HG03064 (cell line): ENCODE measurements at regions not wholly inside any gene's neighbourhood (a gene's known extent, or its start where the extent isn't known, plus 50 kb on each side); places are given as distances from the start of the nearest gene placed in this dataset.

Experiments used
- ATAC-seq: cut with Tn5 transposase; IDR thresholded peaks from one replicate; pipeline ENCODE4 v1.9.1; 2021; ENCODE audit warnings: low read depth; ENCODE audit not compliant: unreplicated experiment

DNA sequence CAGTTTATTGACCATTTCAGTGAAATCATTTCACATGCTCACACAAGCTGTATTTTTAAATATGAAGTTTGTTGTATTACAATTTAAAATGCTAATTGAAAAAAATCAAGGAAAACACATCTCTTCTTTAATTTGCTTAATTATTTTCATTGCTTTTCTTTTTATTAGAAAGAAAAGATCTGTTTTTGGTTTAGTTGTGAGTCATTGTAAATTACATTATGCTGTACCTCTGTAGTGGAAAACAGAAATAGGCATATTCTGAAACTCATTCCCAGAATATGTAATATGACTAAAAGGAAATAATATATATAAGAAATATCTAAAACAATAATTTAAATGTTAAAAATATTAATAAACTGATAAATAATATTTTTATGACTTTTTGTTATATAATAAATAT lies 161.9 kb downstream of the HGF start:
- ATAC-seq, result no peak

DNA sequence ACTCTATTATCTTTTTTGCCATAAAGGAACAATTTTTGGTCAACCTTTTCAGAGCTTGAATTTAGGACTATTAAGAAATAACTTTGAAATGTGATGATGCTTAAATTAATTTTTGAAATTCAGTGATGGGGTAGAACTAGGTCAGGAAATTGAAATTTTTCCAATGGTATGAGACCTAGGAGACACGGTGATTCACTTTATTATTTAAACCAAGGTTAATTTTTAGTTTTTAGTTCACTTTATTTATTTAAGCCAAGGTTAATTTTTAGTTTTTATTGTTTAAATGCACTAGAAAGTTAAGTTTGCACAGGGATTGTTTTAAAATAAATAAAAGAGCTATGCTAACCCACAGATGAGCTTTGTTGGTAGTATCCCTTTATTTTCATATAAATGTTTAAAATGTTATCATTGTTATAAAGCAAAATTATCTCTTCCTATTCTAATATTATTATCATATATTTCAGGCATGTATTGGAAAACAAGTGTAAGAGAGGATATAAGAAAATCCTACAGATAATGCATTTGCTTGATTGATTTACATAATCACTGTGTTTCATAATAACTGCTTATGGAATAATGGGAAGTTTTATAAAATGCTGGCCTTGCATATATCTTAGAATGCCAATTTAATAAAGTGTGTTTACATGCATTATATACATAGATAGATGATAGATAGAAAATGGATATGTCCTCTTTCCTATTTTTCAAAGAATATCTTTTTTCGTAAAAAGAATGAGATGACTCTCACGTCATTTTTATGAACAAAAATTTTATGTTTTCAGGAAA lies 163.6 kb downstream of the HGF start:
- ATAC-seq, result no peak

DNA sequence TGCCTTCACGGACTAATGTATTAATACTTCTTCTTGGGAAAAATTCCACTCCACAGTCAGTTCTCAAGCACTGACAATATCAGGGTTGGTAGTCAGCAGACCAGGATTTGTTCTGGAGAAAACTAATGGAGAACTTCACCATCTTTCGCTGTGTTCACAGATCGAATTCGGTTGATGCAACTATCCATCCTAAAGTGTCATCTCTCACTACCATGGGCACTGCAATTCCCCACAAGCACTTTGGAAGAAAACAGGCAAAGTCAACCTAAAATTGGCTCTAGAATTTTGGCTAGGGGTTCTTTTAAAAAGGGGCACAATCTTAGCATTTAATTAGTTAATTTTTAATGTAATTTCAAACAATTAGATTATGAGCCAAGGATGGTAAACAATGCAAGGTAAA lies 164.4 kb downstream of the HGF start:
- ATAC-seq, result no peak

GRCh38 chr7:81604808-81605174 lies 165.1 kb downstream of the HGF start:
- no peak for ATAC-seq

DNA sequence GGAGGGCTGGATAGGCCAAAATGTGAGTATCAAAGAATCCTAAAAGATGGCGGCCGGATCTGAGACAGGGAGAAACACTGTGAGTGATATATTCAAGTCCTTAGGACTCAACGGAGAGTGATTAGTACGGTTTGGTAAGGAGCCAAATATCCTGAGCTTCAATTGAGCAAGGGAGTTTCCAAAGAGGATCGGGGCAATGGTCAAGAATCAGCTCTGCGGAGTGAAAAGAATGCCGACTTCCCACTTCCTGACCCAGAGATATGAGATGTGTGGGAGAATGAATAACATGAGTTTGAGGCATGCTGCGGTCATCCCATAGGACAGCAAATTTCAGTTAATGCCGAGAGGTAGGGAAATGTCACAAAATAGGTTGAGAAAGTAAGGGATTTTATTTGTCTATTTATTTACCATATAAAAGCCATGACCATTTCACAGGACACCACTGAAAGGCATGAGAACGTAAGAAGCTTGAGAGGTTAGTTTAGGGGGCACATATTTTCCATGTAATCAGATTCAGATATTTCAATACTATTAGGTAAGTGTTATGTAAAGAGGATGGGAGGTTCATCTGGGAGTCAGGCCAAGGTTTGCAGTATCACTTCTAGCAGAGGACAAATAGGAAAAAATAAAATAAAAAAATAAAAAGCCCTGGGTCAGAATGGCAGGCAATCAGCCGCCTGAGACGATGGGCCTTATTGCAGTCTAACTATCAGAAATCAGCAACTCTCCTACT lies 165.6 kb downstream of the HGF start:
- ATAC-seq, result no peak

- no peak for ATAC-seq
Measured at GRCh38 chr7:81600608-81601007, 169.2 kb downstream of the HGF start.

GRCh38 chr7:81598951-81599350 lies 170.9 kb downstream of the HGF start:
- no peak for ATAC-seq

DNA sequence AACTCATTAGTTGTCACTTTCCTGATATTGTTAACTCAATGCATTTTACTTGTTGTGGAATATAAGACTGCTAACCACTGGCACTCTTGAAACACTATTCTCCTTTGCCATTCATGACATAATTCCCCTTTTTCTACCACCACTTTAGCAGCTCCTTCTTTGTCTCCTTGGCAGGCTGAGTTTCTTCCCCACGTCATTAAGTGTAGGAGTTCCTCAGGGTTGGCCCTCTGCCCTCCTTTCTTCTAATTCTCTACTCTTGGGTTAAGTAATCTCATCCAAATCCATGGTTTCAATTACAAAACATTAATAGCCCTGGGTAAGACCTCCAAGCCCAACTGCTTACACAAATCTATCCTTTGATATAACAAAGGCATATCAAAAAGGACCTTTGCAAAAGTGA lies 175.1 kb downstream of the HGF start:
- no peak for ATAC-seq

DNA sequence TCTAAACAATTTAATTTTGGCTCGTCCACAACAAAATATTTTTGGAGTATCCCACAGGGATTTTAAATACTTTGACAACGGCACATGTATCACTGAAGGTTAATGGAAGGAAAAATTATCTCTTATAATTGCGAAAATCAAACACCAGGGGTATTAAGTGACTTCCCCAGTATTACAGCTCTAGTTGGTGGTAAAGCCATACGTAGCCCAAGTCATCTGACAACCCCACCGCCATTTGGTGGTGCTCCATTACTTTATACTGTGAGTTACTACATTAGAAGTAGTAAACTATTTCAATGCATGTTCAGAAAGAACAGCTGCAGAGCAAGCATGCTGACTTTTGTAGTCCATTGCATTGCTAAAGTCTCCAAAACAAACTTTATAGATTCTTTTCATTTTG lies 179.7 kb downstream of the HGF start:
- no peak for ATAC-seq

DNA sequence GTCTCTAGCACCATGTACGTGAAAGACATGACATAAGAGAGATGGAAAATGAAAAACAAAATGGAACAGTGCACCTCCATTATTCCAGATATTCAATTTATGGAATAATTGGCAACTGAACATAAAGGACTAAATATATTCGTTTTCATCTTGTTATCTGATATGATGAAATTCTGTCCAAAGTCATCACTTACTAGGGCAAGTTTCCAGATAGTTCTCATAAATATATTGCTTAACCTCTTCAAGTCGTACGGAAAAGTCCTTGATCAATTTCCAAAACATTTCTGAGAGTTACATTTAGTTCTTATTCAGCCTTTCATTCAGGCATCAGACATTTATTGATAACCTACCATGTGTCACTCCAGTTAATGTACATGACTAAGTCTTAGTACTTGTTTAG lies 185.2 kb downstream of the HGF start:
- ATAC-seq, result no peak

GRCh38 chr7:81583882-81584533 lies 185.8 kb downstream of the HGF start:
- no peak for ATAC-seq

GRCh38 chr7:81583090-81583489 lies 186.8 kb downstream of the HGF start:
- no peak for ATAC-seq

DNA sequence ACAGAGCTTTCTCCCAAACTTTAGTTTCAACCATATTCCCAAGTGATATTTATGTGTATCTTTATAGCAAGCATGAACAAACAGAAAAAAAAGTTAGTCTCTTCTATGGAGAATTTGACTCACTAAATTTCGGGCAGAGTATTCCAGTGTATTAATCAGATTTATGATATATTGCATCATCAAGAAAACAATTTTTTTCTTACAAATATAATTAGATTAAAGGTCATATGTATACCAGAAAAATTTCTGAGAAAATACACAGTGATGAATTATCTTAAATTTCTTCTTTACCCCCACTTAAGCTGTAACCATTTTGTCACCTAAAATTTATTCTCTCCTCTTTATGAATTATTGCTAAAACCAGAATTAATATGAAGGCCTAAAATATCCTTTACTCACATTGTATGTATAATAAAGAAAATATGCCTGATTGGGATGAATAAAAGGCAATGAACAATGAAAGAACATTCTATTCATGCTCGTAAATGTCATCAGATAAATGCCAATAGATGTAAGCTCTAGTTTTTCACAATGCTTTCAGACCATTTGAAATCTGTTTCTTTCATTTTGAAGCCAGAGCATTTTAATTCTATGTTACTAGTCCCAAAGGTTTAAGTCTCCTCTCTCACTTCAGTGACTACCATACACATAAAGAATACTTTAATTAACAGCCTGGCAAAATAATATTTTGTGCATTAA lies 192.1 kb downstream of the HGF start:
- no peak for ATAC-seq

- ATAC-seq, result no peak
Measured at GRCh38 chr7:81574723-81575326, 195.0 kb downstream of the HGF start.

- ATAC-seq, result no peak
Measured at GRCh38 chr7:81573932-81574331, 195.9 kb downstream of the HGF start.

DNA sequence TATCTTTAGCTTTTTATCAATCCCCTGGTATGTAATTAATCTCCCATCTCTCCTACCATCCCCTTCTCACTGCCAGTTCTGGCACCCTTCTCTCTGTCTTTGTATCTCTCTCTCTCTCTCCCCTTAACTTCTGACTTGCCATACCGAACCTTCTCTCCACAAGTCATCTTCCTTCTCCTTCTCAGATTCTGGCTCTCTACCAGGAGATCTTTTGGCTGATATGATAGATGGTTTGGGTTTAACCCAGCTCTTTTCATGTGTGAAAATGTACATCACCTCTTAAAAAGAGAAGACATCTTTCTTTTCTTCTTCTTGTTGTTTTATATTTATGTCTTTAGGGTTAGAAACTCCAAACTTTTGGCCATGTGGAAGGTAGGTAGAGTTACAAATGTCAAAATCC lies 196.7 kb downstream of the HGF start:
- ATAC-seq, result no peak

DNA sequence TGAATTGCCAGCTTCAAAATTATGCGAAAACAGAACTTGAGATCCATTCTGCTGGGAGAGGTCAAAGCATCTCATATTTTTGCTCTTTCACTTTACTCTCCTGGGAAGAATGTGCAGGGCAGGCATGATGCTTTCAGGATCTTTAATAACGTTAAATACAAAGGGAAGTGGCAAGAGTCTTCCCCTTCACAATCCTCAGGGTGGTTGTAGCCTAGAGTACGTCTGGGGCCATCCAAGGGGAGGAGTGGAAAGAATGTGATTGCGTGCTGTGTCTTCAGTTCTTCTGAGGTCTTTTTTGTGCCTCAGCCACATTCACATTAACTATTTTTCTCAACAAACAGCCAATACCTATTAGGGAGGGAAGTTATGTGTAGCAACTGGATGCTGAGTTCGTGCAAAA lies 207.3 kb downstream of the HGF start:
- no peak for ATAC-seq

DNA sequence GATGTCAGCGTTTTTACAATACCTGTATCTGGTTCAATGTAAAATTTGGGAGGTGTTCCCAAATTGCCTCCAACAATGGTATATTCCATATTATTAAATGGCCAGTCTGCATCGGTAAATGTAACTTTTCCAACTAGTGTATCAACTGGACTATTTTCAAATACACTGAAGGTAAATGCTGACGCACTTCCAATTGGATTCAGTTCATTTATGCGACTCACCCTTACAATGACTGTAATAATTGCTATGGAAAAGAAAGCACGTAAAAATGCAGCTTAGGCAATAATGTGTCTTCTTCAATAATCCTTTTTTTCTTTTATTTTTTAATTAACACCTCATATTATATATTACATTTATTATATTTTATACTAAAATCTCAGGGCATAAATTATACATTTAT lies 209.1 kb downstream of the HGF start:
- ATAC-seq, result no peak

DNA sequence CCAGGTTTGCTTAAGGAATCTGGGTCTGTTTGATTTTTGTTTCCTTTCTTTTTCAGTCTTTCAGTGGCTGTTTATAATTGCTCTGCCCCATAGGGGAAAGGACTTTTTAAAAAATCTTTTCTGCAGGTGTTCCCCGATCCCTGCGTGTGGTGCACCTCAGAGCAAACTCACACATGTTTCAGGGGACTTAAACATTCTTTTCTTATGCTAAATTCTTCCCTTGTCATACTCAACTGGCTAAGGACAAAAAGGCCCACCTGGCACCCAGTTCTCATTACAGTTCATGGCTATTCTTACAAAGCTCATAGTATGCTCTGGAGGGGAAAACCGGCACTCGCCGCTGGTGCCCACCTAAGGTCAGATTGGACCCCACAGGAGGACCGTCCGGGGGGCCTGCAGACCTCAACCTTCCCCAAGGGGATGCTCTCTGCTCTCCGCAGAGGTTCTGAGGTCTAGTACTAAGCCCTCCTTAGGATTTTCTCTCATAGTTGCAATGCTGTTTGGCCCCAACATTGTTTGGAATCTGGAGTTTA lies 220.3 kb downstream of the HGF start:
- no peak for ATAC-seq

DNA sequence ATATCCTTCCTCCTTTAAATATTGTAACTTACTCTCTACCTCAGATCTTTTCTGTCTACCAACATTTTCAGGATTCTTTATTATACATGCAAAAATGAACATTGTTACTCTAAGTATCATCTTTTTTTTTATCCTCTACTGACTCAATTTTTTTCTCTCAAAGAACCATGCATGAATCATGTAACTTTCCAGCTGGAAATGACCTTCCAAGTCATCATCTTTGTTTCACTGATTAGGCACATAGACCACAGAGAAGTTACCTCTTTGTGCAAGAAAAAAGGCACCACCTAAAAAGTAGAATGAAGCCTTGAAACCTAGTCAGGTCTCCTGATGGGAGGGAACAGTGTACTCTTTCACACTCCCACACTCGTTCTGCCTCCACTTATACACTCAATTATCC lies 234.9 kb downstream of the HGF start:
- ATAC-seq, result no peak

DNA sequence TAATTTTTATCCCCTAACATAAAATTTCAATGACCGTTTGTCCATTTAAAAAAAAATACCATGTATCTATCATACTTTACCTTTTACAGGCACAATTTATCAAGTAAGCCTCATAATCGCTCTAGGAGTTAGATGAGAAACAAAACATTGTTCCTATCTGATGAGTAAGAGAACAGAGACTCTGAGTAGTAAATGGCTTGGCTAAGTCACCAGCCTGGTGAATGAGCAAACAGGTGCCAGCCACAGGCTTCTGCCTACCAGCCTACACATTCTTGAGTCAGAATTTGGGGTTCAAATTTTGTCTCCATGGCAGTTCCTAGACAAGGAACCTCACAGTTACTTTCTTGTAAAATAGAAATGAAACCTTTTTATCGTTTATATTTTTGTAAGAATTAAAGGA lies 235.4 kb downstream of the HGF start:
- no peak for ATAC-seq
